GM21723 (cell line): ENCODE measurements at regions not wholly inside any gene's neighbourhood (a gene's known extent, or its start where the extent isn't known, plus 50 kb on each side); places are given as distances from the start of the nearest gene placed in this dataset.

Source experiments
- ATAC-seq: cut with Tn5 transposase; IDR thresholded peaks from one replicate; pipeline ENCODE4 v1.9.1; 2021; ENCODE audit warnings: mild to moderate bottlenecking, moderate library complexity; ENCODE audit not compliant: unreplicated experiment

DNA sequence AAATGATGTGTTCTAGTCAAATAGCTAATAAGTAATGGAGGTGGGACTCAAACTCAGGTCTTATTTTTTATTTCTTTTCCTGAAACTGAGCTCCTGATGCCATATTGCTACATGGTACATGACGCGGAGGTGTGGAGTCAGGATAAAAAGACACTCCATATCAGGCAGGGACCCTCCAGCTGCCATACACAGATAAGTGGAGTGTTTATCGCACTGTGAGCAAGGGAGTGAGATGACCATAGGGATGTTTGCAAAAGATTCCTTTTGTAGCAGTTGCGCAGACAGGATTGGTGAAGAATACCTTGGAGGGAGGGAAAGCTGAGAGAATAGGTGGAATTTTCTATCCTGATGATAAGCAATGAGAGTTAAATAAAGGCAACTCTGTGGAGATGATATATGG, 657.2 kb downstream of the RNF144A start:
- no peak for ATAC-seq

DNA sequence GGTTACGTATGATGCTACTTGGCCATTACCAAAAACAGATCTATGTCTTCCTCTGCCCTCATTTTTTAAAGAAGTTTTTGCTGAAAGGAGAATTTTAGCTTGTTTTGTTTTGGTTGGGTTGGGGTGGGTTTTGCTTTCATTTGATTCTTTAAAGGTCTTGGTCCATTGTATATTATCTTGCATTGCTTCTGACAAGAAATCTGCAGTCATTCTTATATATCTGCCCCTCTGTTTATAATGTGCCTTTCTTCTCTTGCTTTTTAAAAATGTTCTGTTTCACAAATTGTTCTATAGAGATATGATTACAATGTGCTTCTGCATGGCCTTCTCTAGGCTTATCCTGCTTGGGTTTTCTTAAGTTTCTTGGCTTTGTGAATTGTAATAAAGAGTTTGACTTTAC, 660.6 kb downstream of the RNF144A start:
- no peak for ATAC-seq

DNA sequence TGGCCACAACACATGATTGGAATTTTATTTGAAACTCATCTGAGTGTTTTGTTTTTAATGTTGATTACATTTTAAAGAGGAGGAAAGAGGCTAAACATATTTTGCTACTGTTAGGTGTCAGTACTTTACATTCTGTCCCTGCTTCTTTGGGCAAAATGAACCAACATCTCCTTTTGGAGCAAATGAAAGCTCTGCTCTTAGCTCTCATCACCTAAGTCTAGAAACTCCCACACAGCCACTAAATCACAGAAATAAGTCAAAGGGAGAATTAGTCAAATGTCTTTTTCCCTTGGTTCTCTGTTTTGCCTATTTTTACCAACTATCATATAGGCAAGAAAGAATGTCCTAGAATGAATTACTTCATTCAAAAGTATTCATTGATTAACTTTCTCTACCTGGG, 666.8 kb downstream of the RNF144A start:
- no peak for ATAC-seq

DNA sequence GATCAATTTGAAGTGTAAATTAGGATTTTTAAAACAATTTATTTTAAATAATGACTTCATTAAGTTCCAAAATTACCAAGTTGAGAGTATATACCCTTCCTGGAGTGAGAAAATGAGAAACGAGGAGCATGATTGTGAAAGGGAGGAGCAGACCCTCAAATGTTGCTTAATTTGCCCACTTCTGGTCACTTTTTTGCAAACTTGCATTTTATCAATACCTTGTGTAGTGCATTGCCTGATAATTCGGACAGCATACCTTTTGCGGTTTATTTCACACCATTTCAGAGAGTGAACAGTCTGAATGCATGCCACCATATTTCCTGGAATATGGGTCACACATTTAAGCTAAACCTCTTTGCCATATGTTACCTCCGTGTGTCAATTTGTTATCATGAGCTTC, 669.7 kb downstream of the RNF144A start:
- ATAC-seq: no peak

DNA sequence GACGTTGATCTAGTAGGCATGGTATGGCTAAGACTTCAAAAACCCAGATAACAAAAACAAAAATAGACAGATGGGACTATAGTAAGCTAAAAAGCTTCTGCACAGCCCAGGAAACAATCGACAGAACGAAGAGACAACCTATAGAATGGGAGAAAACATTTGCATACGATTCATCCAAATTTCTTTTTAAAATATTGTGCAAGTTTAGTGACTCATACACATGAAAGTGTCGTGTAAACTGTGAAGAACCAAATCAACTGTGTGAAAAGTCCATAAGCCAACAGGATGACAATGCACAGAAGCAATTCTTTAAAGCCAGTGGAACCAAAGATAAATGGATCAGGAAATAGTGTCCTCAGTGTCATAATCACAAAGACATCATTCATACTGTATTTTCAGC, 671.1 kb downstream of the RNF144A start:
- ATAC-seq: no peak

DNA sequence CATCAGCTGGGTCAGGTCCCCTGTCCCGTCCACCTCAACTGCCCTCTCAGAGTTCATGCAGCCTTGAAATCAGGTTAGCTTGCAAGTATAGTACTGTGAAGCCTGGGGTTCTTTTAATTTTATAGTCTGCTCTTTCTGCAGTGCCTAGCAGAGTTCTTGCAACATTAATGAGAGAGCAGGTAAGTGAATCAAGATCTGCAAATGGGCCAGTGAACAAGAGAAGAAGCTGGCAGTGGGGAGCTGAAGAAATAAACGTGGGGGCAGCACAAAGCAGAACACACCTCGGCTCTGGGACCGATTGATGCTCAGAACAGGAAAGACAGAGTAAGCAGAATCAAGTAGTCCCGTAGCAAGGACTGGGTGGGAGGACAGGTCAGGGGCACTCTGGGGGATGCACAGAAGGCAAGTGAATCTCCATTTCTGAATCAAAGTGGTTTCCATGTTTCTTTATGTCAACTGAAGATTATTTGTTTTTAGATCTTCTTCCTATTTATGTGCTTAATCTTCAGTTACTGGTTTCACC, 675.5 kb downstream of the RNF144A start:
- ATAC-seq: no peak

DNA sequence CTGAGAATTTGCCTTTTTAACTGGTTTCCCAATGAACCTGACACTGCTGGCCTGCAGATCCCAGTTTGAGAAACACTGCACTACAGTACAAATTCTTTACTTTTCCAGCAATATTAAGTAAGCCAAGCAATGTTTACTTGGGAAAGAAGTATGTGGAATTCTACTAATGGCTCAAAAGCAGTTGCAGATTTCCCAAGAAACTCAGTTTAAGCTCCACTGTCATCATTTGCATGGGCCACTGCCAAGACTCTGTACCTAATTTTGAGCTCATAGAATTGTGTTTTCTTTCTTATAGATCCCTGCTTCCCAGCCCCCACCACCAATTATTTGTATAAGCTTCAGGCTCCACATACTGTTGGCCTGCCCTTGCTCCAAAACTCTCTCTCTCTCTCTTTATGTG, 676.1 kb downstream of the RNF144A start:
- ATAC-seq: no peak

DNA sequence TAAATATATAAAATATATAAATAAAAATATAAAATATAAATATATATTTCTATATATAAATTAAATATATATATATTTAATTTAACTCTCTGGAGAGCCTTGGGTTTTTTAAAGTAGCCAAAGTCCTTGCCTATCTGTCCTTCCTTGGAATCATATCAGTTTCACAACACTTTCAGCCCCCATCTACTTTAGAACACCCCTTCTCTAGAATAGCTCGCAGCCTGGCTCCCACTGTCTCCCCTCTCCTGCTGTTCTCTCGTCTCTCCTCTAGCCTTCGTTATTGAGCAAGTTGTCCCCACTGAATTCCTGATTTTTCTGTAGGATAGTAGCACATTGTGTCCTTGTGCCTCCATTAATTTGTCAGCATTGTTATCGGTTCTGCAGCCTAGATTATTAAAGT, 677.0 kb downstream of the RNF144A start:
- ATAC-seq: no peak

DNA sequence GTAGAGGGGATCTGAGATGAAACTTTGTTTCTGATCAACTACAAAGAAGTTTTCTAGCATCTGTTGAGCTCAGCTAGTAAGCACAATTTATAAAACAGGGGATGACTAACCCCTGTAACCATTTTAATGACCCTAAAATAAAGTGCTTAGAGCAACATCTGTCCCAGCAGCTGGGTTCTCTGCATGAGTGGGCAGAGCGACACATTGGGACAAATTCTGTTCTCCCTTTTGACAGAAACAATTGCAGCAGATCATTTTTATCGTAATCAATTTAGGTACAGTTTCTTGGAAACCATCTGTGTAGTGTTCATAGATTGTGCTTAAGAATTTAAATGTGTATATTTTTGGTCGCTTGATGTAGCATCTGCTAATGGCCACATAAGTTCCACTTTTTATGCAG, 678.0 kb downstream of the RNF144A start:
- no peak for ATAC-seq

DNA sequence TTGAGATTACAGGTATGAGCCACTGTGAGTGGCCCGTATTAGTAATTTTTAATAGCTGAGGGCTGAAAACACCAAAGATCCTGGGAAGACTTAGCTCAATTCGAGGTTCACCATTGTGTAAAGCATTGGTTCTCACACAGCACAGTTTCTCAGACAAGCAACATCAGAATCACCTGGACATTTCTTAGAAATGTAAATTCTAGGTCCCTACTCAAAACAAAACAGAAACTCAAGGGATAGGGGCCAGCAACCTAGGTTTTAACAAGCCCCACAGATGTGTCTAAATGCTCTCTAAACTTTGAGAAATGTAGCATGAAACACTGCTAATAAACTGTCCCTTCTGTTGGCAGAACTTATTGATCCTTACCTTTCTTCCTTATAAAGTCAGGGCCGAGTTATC, 681.2 kb downstream of the RNF144A start:
- no peak for ATAC-seq

DNA sequence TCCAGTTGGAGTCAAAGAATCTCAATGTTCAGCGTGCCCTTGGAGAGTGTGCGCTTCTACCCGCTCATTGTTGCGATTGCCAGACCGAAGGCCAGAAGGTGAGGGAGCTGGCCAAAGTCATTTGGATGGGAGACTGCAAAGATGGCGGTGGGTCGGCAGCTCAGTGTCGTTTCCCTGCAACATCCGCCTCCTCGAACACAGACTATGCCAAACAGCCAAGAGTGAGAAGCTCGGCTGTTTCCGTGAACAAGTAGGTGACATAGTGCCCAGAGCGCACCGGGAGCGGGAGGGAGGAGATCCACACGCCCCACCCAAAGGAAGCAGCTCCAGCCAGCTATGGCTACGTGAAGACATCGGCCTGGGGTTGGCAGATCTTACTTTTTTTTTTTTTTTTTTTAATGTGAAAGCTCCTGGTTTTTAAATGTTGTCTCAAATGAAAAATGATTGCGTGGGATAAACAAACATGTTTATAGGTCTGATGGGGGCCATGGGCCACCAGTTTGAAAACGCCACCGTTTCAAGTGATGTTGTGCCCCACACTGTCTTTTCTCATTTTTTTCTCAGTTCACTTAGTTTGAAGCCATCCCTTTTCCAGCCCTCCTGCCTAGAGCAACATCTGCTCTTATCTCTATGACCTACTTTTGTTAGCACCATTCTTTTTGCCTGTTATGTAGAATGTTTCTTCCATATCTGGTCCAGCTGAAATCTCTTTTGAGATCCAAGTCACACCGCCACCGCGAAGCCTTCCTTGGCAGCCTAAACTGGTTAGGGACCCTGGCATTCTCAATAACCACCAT, 682.4 kb downstream of the RNF144A start:
- no peak for ATAC-seq

DNA sequence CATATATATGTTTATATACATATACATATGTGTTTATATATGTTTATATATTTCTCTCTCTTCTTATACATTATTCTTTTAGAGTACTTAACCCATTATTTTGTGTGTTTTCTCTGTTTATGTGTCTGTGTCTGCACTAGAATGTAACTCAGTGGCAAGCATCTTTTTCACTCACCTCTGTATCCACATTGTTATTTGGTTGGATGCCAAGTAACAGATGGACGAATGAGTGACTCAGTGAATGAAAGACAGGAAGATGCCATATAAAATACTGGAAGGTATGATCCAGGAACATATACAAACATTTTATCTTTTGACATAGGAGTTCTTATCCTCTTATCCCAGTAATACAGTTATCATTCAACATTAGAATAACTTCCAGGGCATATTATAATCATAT, 684.8 kb downstream of the RNF144A start:
- ATAC-seq: no peak

DNA sequence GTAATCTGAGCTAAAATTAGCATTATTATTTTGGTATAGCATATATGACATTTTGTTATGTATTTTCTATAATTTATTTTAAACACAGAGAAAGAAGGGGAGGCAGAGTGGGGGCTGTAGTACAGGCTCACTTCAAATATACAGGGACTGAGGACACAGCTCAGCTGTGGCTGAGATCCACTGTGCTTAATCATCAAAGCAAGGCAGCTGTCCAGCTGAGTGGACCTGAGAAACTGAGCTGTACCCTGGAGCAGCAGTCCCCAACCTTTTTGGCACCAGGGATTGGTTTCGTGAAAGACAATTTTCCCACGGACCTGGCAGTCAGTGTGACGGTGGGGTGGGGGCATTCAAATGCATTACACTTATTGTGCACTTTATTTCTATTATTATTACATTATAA, 687.2 kb downstream of the RNF144A start:
- no peak for ATAC-seq

DNA sequence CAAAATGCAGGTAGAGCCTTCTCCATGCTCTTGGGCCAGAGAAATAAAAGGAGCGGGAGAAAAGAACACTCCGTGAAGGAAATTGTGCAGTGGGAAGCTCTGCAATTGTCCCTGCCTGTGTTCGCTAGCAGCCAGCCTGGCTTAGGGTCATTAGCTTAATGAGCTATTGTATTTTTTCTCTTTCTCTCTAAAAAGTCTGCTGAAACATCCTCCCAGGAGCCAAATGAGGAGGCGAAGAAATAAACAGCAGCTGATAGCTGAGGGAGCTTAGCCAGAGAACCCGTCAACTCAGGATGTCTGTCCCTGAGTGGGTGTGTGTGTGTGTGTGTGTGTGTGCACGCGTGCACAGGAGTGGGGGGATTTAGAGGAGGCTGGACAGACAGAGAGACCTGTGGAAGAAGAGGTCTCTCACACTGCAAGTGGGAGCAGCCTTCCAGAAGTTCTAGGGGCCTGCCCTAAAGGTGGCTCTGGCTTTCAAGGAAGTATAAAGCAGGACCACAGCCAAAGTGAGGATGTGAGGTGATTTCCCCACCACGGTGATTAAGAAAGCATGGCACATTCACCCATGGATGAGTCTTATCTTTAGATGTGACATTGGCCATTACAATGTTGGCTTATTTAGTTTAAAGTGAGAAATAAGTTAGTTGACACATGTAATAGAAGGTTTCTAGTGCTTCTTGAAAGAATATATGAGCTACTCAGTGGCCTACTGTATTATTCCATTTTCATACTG, 690.4 kb downstream of the RNF144A start:
- ATAC-seq: no peak

DNA sequence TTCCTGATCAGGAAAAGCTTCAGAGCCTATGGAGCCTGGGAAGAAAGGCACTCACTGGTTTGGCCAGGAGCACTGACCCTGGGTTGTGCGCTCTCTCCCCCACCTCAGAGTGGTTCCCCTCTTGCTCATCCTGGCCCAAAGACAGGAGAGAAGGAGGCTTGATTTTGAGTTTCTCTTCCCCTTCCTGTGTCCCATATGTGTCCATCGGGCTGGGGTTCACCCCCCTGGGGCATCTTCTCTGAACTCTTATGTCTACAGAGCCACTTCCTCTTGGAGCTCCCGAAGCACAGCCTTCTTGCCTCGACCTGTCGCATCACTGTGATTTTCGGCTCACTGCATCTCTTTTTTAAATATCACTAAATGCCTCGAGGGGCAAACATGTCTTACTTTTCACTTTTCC, 692.3 kb downstream of the RNF144A start:
- no peak for ATAC-seq

DNA sequence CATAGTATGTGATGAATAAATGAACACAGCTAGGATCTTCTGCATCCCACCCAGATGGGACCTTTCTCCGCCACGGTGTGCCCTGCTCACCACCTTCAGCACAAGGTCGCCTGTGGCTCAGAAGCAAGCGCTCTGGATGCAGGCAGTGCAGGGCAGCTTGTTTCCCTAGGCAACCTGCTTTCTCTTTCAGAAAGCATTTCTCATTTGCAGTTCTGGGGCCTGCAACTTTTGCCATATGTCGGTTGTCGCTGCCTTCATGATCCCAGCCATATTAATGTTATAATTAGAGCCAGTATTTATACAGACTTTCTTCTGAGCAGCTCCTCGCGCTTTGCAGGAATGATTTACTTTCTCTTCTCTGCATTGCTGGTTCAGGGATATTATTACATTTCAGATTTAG, 692.8 kb downstream of the RNF144A start:
- no peak for ATAC-seq

DNA sequence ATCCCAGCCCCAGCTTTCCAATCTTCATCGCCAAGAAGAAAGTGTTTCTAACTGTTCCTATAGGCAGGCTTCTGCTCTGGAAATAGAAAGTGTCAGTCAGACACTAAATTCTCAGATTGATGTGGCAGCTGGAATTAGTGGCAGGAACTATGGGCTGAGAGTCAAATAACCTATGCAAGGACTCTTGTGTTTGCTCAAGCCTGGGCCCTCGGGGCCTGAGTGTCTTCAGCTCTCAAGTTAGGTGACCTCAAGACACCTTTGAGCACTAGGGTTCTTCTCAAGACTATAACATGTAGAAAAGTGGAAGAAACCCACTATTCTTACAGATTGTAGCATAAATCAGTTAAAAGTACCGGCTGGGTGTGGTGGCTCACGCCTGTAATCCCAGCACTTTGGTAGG, 694.5 kb downstream of the RNF144A start:
- ATAC-seq: no peak

DNA sequence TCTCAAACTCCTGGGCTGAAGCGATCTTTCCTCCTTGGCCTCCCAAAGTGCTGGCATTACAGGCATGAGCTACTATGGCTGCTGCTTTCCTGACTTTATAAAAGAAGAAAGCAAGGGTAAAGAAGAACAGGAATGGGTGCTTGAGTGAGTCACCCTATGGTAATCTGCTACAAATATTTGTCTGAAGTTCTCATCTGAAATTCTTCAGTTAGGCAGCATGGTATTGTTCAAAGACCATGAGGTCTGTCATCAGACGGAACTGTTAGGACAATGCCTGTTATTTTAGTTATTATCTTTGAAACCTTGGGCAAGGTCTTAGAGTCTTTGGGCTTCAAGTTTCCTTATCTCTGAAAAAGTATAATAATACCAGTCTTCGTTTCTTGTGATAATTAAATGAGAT, 695.8 kb downstream of the RNF144A start:
- no peak for ATAC-seq

DNA sequence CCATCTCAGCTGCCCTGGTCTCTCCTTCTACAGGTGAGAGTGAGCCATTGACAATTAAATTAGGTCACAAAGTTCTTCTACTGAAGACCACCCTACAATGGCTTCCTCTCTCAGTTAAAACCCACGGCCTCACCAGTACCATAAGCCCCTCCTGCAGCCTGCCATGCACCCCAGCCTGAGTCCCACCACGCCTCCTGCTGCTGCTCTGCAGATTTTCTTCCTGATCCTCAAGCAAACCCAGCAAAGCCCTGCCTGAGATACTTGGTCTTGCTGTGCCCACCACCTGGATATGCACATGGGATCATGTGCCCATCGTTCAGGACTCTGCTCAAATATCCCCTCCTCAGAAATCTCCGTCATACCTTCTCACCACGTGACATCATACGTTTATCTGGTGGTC, 696.6 kb downstream of the RNF144A start:
- no peak for ATAC-seq

DNA sequence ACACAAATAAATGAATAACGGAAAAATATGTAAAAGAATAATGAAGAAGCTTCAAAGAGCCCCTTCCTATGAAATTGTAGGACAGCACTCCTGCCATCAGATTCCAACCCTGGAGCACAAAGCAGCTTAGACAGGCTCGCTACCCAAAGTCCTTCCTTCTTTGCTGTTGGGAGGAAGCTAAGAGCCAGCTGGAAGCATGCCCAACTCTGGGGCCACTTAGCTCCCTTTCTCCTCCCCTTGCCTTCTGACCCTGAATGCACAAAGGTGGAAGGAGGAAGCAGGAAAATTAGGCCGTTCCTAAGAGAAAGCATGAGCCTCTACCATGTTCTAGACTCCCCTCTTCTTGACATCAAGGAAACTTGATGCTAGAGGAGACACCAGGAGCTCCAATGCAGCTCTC, 700.8 kb downstream of the RNF144A start:
- ATAC-seq: no peak

DNA sequence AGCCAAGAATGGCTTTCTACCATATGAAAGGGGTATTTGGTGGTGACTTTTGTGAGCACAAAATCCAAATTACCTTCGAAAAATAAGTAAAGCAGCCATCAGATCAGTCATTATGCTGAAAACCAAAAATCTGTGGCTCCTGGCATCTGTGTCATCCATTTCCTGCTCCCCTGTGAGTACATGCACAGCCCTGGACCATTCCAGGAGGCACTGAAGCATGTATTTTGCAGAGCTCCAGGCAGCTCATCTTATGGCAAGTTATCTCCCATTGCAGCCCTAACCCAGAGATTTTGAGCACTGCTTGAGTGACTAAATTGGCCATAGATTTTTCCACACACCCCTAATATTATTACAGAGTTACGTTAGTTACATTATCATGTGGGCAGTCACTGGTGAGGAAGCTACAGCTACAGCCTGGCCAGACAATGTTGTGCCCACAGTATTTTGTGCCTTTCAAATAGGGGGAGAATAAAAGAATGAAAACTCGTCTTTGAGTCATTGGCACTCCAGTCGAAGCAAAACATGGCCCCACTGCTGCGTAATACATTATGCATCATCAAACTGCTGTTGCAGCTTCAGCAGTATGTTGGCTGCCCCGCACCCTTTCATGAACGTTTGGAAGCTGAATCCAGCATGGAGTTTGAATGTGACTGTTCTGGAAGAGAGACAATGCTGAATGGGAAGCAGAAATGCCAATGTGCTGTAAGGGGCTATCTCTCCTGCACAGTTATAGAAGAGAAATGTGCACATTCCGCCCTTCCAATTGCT, 702.2 kb downstream of the RNF144A start:
- ATAC-seq: no peak

DNA sequence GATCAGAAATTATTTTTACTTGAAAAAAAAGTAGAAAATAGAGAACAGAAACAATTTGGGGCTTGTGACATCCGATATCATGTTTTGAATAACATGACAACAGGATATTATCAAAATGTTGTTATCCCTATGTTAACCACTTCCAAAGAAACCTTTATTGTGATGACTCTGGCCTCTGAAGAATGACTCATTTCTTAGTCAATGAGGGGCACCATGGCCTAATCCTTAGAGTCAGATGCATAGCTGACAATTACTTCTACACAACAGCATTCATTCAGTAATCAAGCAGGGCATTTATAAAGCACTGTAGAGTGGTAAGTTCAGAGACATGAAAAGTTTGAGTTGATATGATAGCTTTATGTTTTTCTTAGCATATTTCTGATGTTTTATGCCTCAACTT, 703.0 kb downstream of the RNF144A start:
- ATAC-seq: no peak
